ENCODE measurements at regions not wholly inside any gene's neighbourhood (a gene's known extent, or its start where the extent isn't known, plus 50 kb on each side); places are given as distances from the start of the nearest gene placed in this dataset.

DNA sequence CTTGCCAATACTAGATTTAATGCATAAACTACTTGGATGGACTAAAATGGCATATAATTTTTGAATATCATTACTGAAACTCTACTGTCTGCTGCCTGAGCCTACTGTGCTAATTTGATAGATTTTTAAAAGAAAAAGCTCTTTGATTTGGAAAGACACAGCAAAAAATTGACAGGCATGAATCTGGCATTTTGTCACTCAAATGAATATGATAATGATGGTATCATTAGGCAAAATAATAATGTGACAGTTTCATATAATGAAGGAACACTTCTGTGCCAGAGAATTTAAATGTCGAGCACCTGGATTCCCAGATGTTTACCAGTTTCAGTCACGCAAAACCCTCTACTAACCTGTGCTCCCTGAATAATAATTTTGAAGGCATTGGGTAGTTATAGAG, 60.0 kb upstream of the SLC13A1 start:
- no peak for DNase-seq (ENCODE audit: low spot score)
